Muscle of leg (tissue), 3 donors: ENCODE measurements at regions not wholly inside any gene's neighbourhood (a gene's known extent, or its start where the extent isn't known, plus 50 kb on each side); places are given as distances from the start of the nearest gene placed in this dataset.
"Not testable (repeated sequence)": the region's sequence is repeated elsewhere in the genome, so short reads cannot be mapped to it uniquely, and the experiment has no call there.

Experiments used
- DNase-seq: peaks from one replicate; pipeline ENCODE4 v3.0.0; 2013
- H3K27ac ChIP-seq: one replicate; pipeline ENCODE4 v1.5.1; 2013; ENCODE audit warnings: mild to moderate bottlenecking, low read length, control low read depth
- H3K27me3 ChIP-seq: one replicate; pipeline ENCODE4 v1.6.1; 2013; ENCODE audit warnings: low read length; ENCODE audit not compliant: control insufficient read depth, insufficient read depth
- H3K36me3 ChIP-seq: one replicate; pipeline ENCODE4 v1.6.1; 2013; ENCODE audit warnings: low read length; ENCODE audit not compliant: control insufficient read depth, insufficient read depth
- H3K4me1 ChIP-seq: one replicate; pipeline ENCODE4 v1.6.1; 2013; ENCODE audit warnings: low read length; ENCODE audit not compliant: control insufficient read depth, insufficient read depth
- H3K4me3 ChIP-seq: one replicate; pipeline ENCODE4 v1.5.1; 2013; ENCODE audit warnings: low read length, control low read depth
- H3K9me3 ChIP-seq: replicated peaks from 2 replicates; pipeline ENCODE4 v1.6.1; 2013; ENCODE audit warnings: low read depth, low read length; ENCODE audit not compliant: control insufficient read depth
- WGBS: methylation state at CpG from one replicate; pipeline ENCODE4 v1.1.5; 2013; ENCODE audit warnings: missing lambda C conversion rate; ENCODE audit not compliant: insufficient coverage; 5-methylcytosine and 5-hydroxymethylcytosine counted together

GRCh38 chr17:11182430-11182829 is 58.6 kb upstream of the SHISA6 start:
- DNase-seq = no peak
- Histone ChIP-seq H3K27me3 (no peaks in the 10 kb centered on the region), H3K36me3 (no peaks in the 10 kb centered on the region), H3K4me3 (no peak overlapping the region), H3K9me3 (no peaks in the 10 kb centered on the region), H3K27ac (no peak overlapping the region), H3K4me1 (no peaks in the 10 kb centered on the region)
- 25% methylated on average over 1 of the region's 3 CpGs for WGBS

GRCh38 chr17:11178581-11178980 is 62.4 kb upstream of the SHISA6 start:
- Histone ChIP-seq H3K27me3 (no peaks in the 10 kb centered on the region), H3K36me3 (no peaks in the 10 kb centered on the region), H3K4me3 (no peak overlapping the region), H3K9me3 (no peaks in the 10 kb centered on the region), H3K4me1 (no peaks in the 10 kb centered on the region), H3K27ac (no peak overlapping the region)
- 80% methylated on average over 1 of the region's 3 CpGs for WGBS
- no peak for DNase-seq

GRCh38 chr17:11177340-11177739 is 63.7 kb upstream of the SHISA6 start:
- no peaks in the 10 kb centered on the region for H3K36me3 ChIP-seq
- no peaks in the 10 kb centered on the region for H3K9me3 ChIP-seq
- DNase-seq = no peak
- WGBS = no CpG with 5 or more reads among the region's 1 CpG
- H3K4me3 ChIP-seq = no peak overlapping the region
- H3K4me1 ChIP-seq = no peaks in the 10 kb centered on the region
- no peaks in the 10 kb centered on the region for H3K27me3 ChIP-seq
- no peak overlapping the region for H3K27ac ChIP-seq

DNA sequence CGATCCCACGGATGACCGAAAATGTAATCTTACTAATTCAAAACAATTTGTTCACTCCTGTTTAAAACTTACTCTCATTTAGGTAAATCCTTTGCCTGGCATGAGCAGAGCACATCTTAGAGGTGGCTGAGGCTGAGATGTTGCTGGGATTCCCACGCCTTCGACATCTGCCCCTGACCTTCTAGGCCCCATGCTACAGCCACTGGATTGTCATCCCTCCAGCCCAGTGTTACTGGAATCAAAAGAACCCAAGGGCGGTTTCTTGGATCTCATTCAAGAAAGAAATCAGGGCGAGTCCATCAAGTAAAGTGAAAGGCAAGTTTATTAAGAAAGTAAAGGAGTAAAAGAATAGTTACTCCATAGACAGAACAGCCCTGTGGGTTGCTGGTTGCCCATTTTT is 64.5 kb upstream of the SHISA6 start:
- H3K9me3 ChIP-seq = no peaks in the 10 kb centered on the region
- no CpG with 5 or more reads among the region's 7 CpGs for WGBS
- H3K27me3 ChIP-seq = no peaks in the 10 kb centered on the region
- H3K27ac ChIP-seq = no peak overlapping the region
- DNase-seq = peak; percentile 32
- H3K36me3 ChIP-seq = no peaks in the 10 kb centered on the region
- H3K4me3 ChIP-seq = no peak overlapping the region
- no peaks in the 10 kb centered on the region for H3K4me1 ChIP-seq

- 37% methylated on average over 7 of the region's 7 CpGs for WGBS
- no peak for DNase-seq
- Histone ChIP-seq H3K4me3 (no peak overlapping the region), H3K36me3 (no peaks in the 10 kb centered on the region), H3K27me3 (peaks cover 4% of the 10 kb centered on the region), H3K4me1 (no peaks in the 10 kb centered on the region), H3K27ac (no peak overlapping the region), H3K9me3 (no peaks in the 10 kb centered on the region)
Measured at GRCh38 chr17:11170881-11171280, 70.1 kb upstream of the SHISA6 start.

DNA sequence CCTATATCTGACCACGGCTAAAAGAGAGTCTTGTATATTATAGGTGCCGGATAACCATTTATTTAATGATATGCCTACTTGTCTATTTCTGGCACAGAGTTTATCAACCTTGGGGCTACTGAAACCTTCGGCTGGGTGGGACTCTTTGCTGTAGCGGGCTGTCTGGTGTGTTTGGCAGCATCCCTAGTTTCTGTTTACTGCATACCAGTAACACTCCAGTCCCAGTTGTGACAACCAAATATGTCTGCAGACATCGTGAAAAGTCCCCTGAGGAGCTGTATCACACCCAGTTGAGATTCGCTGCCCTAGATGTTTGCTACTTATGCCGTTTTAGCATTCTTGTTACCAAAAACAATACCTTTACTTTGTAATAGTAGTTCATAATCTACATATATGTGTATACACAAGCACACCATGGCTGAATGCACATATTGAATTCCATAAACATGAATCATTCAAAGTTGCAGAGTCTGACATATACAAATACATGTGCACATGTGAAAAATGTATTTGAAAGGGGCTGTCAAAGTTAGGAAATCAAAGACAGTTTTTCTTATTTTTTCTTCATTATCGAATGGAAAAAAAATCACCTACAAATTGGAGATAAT is 89.1 kb upstream of the SHISA6 start:
- no peaks in the 10 kb centered on the region for H3K36me3 ChIP-seq
- WGBS = no CpG with 5 or more reads among the region's 8 CpGs
- no peaks in the 10 kb centered on the region for H3K9me3 ChIP-seq
- no peak for DNase-seq
- H3K27me3 ChIP-seq = peaks cover 3% of the 10 kb centered on the region
- H3K27ac ChIP-seq = no peak overlapping the region
- no peak overlapping the region for H3K4me3 ChIP-seq
- H3K4me1 ChIP-seq = peaks cover 4% of the 10 kb centered on the region

- not testable (repeated sequence) for H3K4me1 ChIP-seq, H3K36me3 ChIP-seq, H3K9me3 ChIP-seq, H3K27me3 ChIP-seq, H3K27ac ChIP-seq, H3K4me3 ChIP-seq
- DNase-seq = peak; percentile 4
- WGBS = 39% methylated on average over 14 of the region's 19 CpGs
Measured at GRCh38 chr17:11150906-11151511, 90.0 kb upstream of the SHISA6 start.

DNA sequence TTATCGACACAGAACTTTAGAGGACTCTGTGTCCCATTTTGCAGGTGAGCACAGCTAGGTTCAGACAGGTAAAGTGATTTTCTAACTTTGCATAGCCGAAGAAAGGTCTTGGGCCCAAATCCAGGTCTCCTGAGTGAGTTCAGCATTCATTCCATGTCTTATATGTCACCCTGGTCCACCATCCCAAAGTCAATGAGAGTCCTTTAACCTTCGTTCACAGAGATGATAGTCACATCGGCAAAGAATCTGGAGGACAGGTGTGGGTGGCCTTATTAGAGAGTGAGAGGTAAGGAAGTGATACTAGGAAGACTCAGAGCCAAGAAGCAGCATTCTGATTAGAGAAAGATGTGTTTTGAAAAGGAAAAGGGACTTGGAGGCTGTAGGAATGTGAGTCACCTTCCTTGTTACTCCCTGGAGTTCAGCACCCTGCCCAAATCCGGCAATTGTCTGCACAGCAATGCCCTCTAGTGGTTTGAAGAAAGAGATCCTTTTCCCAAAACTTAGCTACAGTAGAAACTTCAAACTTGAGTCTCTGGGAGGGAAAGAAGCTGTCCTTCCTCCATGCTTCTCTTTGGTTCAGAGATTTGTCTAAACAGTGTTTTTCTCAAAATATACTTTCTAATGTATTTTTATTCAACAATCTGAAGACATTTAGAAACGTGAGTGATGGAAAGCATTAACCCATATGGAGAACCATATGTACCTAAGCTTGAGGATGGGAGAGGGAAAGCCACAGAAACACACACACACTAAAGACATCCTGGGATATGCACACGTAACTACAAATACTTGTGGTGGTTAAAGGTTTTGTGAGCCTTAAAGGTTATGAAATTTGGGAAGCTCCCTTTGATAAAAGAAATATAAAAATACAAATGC is 96.4 kb upstream of the SHISA6 start:
- Histone ChIP-seq H3K9me3 (no peaks in the 10 kb centered on the region), H3K36me3 (no peaks in the 10 kb centered on the region), H3K27ac (no peak overlapping the region), H3K27me3 (no peaks in the 10 kb centered on the region), H3K4me1 (no peaks in the 10 kb centered on the region), H3K4me3 (no peak overlapping the region)
- peak; percentile 63 for DNase-seq
- WGBS = 87% methylated on average over 2 of the region's 7 CpGs

DNA sequence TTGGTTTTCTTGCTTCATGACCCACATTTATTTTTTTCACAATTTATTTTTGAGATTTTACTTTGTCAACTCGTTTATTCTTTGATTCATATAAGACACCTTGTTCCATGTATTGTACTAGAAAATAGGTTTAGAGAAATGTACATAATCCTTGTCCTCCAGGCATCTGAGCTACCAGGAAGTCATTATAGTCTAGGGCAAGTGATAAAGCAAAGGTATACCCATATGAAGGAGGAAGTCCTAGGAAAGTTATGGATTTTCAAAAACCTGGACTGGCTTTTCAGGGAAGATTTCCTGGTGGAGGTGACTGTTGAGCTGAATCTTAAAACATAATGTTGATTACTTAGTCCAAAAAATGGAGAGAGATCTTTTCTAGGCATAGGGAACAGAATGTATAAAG is 98.8 kb upstream of the SHISA6 start:
- Histone ChIP-seq H3K36me3 (no peaks in the 10 kb centered on the region), H3K27me3 (no peaks in the 10 kb centered on the region), H3K4me1 (no peaks in the 10 kb centered on the region), H3K9me3 (no peaks in the 10 kb centered on the region), H3K4me3 (no peak overlapping the region), H3K27ac (no peak overlapping the region)
- DNase-seq = no peak
- WGBS = no CpG with 5 or more reads among the region's 1 CpG

- H3K4me3 ChIP-seq = no peak overlapping the region
- H3K27ac ChIP-seq = peak overlapping the region; percentile 8
- peak; percentile 40 for DNase-seq
- H3K27me3 ChIP-seq = no peaks in the 10 kb centered on the region
- H3K4me1 ChIP-seq = no peaks in the 10 kb centered on the region
- no peaks in the 10 kb centered on the region for H3K9me3 ChIP-seq
- WGBS = 20% methylated on average over 1 of the region's 4 CpGs
- H3K36me3 ChIP-seq = no peaks in the 10 kb centered on the region
Measured at GRCh38 chr17:11140501-11140900, 100.5 kb upstream of the SHISA6 start.
